ENCODE measurements at regions not wholly inside any gene's neighbourhood (a gene's known extent, or its start where the extent isn't known, plus 50 kb on each side); places are given as distances from the start of the nearest gene placed in this dataset.

- TF ChIP-seq EZH2phosphoT487 (IDR thresholded peaks at IDR 0.05; ENCODE audit: borderline replicate concordance, low read length) (no peak), CTCF (IDR thresholded peaks at IDR 0.05; ENCODE audit: low read depth, low read length, poor library complexity, severe bottlenecking) (no peak)
Observed at GRCh38 chr1:194813096-194813495, 1626.7 kb upstream of the B3GALT2 start.
